ENCODE measurements at regions not wholly inside any gene's neighbourhood (a gene's known extent, or its start where the extent isn't known, plus 50 kb on each side); places are given as distances from the start of the nearest gene placed in this dataset.
"Not testable (repeated sequence)": the region's sequence is repeated elsewhere in the genome, so short reads cannot be mapped to it uniquely, and the experiment has no call there.

- H3K36me3 ChIP-seq (ENCODE audit: control insufficient read depth in 2 of 2, extremely low read depth in 1 of 2, insufficient read depth in 2 of 2, low read length in 2 of 2), result no peaks in the 10 kb centered on the region
- no peak overlapping the region for H3K9ac ChIP-seq (replicated peaks; ENCODE audit: extremely low read depth, insufficient read depth, low read length)
- no peak for DNase-seq (ENCODE audit: low read depth, low spot score)
- dilution Hi-C loops (cut with MboI; ENCODE audit: extremely low pct_ligation_motif_present, low sequenced_read_pairs), result no loop called here
- no peak overlapping the region for H2AFZ ChIP-seq (ENCODE audit: low read depth, low read length)
- no peaks in the 10 kb centered on the region for H3K9me3 ChIP-seq (replicated peaks; ENCODE audit: control insufficient read depth, insufficient read depth, low read length)
- H4K20me1 ChIP-seq (replicated peaks; ENCODE audit: control insufficient read depth, extremely low read depth, insufficient read depth, low read length), result no peaks in the 10 kb centered on the region
- FAIRE-seq, result no peak
- BruUV-seq (replicated peaks), result no TSS peak
- intact Hi-C loops (cut with micrococcal nuclease), result no loop called here
- H3K27ac ChIP-seq (ENCODE audit: insufficient read depth, low read depth, low read length), result no peak overlapping the region
- no peaks in the 10 kb centered on the region for H3K27me3 ChIP-seq (ENCODE audit: control insufficient read depth in 2 of 2, insufficient read depth in 2 of 2, low read length in 2 of 2)
- no peak overlapping the region for H3K4me2 ChIP-seq (ENCODE audit: insufficient read depth, low read length)
- H3K4me1 ChIP-seq (ENCODE audit: control insufficient read depth, extremely low read depth, insufficient read depth, low read length), result no peaks in the 10 kb centered on the region
- CTCF ChIA-PET, result no interaction called here
- no peaks in the 10 kb centered on the region for H3K79me2 ChIP-seq (ENCODE audit: control insufficient read depth, insufficient read depth, low read length)
- TF ChIP-seq MYC (IDR thresholded peaks at IDR 0.05; ENCODE audit: low read depth, low read length) (no peak), JUN (IDR thresholded peaks at IDR 0.05; ENCODE audit: borderline replicate concordance, insufficient read depth, insufficient read length, low read depth) (no peak), GATA2 (IDR thresholded peaks at IDR 0.05; ENCODE audit: insufficient read depth, insufficient read length, low read depth, low read length) (no peak), POLR2AphosphoS5 (IDR thresholded peaks at IDR 0.05; ENCODE audit: insufficient read depth, low read depth, low read length) (no peak), POLR2A (IDR thresholded peaks at IDR 0.05; ENCODE audit: low read depth, low read length) (no peak), CTCF (IDR thresholded peaks at IDR 0.05; ENCODE audit: extremely low read depth in 1 of 2, insufficient read depth in 1 of 2, low read depth in 1 of 2, low read length in 2 of 2) (no peak), EZH2 (IDR thresholded peaks at IDR 0.05; ENCODE audit: borderline replicate concordance, low read depth, low read length, severe bottlenecking) (no peak), MAX (IDR thresholded peaks at IDR 0.05; ENCODE audit: insufficient read depth, insufficient read length) (no peak), FOS (IDR thresholded peaks at IDR 0.05; ENCODE audit: borderline replicate concordance, insufficient read depth, low read length) (no peak)
- H3K4me3 ChIP-seq (replicated peaks in 1 of 3; ENCODE audit: insufficient read depth in 1 of 3, low read depth in 1 of 3, low read length in 3 of 3), result no peak overlapping the region
- H3K9me1 ChIP-seq (replicated peaks; ENCODE audit: control insufficient read depth, extremely low read depth, insufficient read depth, low read length), result no peaks in the 10 kb centered on the region
- POLR2A ChIA-PET, result no interaction called here
Measured at GRCh38 chr11:92035488-92035887, 189.1 kb upstream of the FAT3 start.

GRCh38 chr11:92027136-92027535 lies 197.5 kb upstream of the FAT3 start:
- DNase-seq (ENCODE audit: low read depth, low spot score); dilution Hi-C loops (cut with MboI; ENCODE audit: extremely low pct_ligation_motif_present, low sequenced_read_pairs); H3K9me1 ChIP-seq (replicated peaks; ENCODE audit: control insufficient read depth, extremely low read depth, insufficient read depth, low read length); H3K27ac ChIP-seq (ENCODE audit: insufficient read depth, low read depth, low read length); H3K36me3 ChIP-seq (ENCODE audit: control insufficient read depth in 2 of 2, extremely low read depth in 1 of 2, insufficient read depth in 2 of 2, low read length in 2 of 2); H3K79me2 ChIP-seq (ENCODE audit: control insufficient read depth, insufficient read depth, low read length); BruUV-seq (replicated peaks); H4K20me1 ChIP-seq (replicated peaks; ENCODE audit: control insufficient read depth, extremely low read depth, insufficient read depth, low read length); H2AFZ ChIP-seq (ENCODE audit: low read depth, low read length); H3K4me3 ChIP-seq (replicated peaks in 1 of 3; ENCODE audit: insufficient read depth in 1 of 3, low read depth in 1 of 3, low read length in 3 of 3); FAIRE-seq; H3K9me3 ChIP-seq (replicated peaks; ENCODE audit: control insufficient read depth, insufficient read depth, low read length); CTCF ChIA-PET; intact Hi-C loops (cut with micrococcal nuclease); H3K4me1 ChIP-seq (ENCODE audit: control insufficient read depth, extremely low read depth, insufficient read depth, low read length); H3K27me3 ChIP-seq (ENCODE audit: control insufficient read depth in 2 of 2, insufficient read depth in 2 of 2, low read length in 2 of 2); POLR2A ChIA-PET; H3K9ac ChIP-seq (replicated peaks; ENCODE audit: extremely low read depth, insufficient read depth, low read length); H3K4me2 ChIP-seq (ENCODE audit: insufficient read depth, low read length): not testable (repeated sequence)

All from endothelial cell of umbilical vein (primary cell).